NCI-H146 treated with DMSO at 0.1 percent for 48 hours (cell line): ENCODE measurements at regions not wholly inside any gene's neighbourhood (a gene's known extent, or its start where the extent isn't known, plus 50 kb on each side); places are given as distances from the start of the nearest gene placed in this dataset.
"Not testable (repeated sequence)": the region's sequence is repeated elsewhere in the genome, so short reads cannot be mapped to it uniquely, and the experiment has no call there.

ENCODE experiments used
- DNase-seq: peaks from one replicate; lab custom pipeline; 2025; ENCODE audit not compliant: unreplicated experiment; lab: John Stamatoyannopoulos, UW

GRCh38 chr4:82301390-82301789 lies 72.4 kb downstream of the HNRNPD start:
- DNase-seq, result not testable (repeated sequence)

- no peak for DNase-seq
Measured at GRCh38 chr4:82293304-82293703, 80.5 kb downstream of the HNRNPD start.

- DNase-seq, result no peak
Measured at GRCh38 chr4:82287720-82288119, 86.1 kb downstream of the HNRNPD start.

- peak; percentile 92 for DNase-seq
Measured at GRCh38 chr4:82284858-82285805, 88.7 kb downstream of the HNRNPD start.

GRCh38 chr4:82284475-82284857 lies 89.3 kb downstream of the HNRNPD start:
- no peak for DNase-seq

GRCh38 chr4:82282875-82283274 lies 90.9 kb downstream of the HNRNPD start:
- DNase-seq, result no peak

- DNase-seq, result not testable (repeated sequence)
Measured at GRCh38 chr4:82279550-82279949, 94.2 kb downstream of the HNRNPD start.

- no peak for DNase-seq
Measured at GRCh38 chr4:82276332-82276640, 97.5 kb downstream of the HNRNPD start.

GRCh38 chr4:82275431-82276331 lies 98.1 kb downstream of the HNRNPD start:
- DNase-seq, result no peak

GRCh38 chr4:82274700-82275099 lies 99.1 kb downstream of the HNRNPD start:
- not testable (repeated sequence) for DNase-seq

- DNase-seq, result not testable (repeated sequence)
Measured at GRCh38 chr4:82272523-82272922, 101.3 kb downstream of the HNRNPD start.

- not testable (repeated sequence) for DNase-seq
Measured at GRCh38 chr4:82271915-82272480, 101.8 kb downstream of the HNRNPD start.

- no peak for DNase-seq
Measured at GRCh38 chr4:82268826-82269193, 105.0 kb downstream of the HNRNPD start.

- peak; percentile 49 for DNase-seq
Measured at GRCh38 chr4:82268050-82268825, 105.6 kb downstream of the HNRNPD start.

GRCh38 chr4:82267506-82267905 lies 106.3 kb downstream of the HNRNPD start:
- DNase-seq, result no peak

- DNase-seq, result no peak
Measured at GRCh38 chr4:82266345-82266744, 107.4 kb downstream of the HNRNPD start.

- no peak for DNase-seq
Measured at GRCh38 chr4:82261084-82261483, 112.7 kb downstream of the HNRNPD start.

GRCh38 chr4:82260632-82261031 lies 113.2 kb downstream of the HNRNPD start:
- DNase-seq, result no peak

GRCh38 chr4:82256718-82257117 lies 117.1 kb downstream of the HNRNPD start:
- DNase-seq, result no peak

- DNase-seq, result no peak
Measured at GRCh38 chr4:82255657-82256056, 118.1 kb downstream of the HNRNPD start.
